ENCODE measurements at regions not wholly inside any gene's neighbourhood (a gene's known extent, or its start where the extent isn't known, plus 50 kb on each side); places are given as distances from the start of the nearest gene placed in this dataset.

- H3K4me3 Mint-ChIP-seq: no peak overlapping the region
- H3K27ac Mint-ChIP-seq: no peak overlapping the region
- H3K27me3 Mint-ChIP-seq: peaks cover 8% of the 10 kb centered on the region
- H3K9me3 Mint-ChIP-seq: no peaks in the 10 kb centered on the region
- no peaks in the 10 kb centered on the region for H3K36me3 Mint-ChIP-seq
- TF ChIP-seq, protein P1, sequence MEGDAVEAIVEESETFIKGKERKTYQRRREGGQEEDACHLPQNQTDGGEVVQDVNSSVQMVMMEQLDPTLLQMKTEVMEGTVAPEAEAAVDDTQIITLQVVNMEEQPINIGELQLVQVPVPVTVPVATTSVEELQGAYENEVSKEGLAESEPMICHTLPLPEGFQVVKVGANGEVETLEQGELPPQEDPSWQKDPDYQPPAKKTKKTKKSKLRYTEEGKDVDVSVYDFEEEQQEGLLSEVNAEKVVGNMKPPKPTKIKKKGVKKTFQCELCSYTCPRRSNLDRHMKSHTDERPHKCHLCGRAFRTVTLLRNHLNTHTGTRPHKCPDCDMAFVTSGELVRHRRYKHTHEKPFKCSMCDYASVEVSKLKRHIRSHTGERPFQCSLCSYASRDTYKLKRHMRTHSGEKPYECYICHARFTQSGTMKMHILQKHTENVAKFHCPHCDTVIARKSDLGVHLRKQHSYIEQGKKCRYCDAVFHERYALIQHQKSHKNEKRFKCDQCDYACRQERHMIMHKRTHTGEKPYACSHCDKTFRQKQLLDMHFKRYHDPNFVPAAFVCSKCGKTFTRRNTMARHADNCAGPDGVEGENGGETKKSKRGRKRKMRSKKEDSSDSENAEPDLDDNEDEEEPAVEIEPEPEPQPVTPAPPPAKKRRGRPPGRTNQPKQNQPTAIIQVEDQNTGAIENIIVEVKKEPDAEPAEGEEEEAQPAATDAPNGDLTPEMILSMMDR (conservative IDR thresholded peaks at IDR 0.05): no peak
- peaks cover 5% of the 10 kb centered on the region for H3K4me1 Mint-ChIP-seq (ENCODE audit: unreplicated experiment)
- no peak for DNase-seq (ENCODE audit: extremely low spot score, unreplicated experiment)
Measured at GRCh38 chr2:240238201-240238600, 97.7 kb upstream of the OTOS start.

DNA sequence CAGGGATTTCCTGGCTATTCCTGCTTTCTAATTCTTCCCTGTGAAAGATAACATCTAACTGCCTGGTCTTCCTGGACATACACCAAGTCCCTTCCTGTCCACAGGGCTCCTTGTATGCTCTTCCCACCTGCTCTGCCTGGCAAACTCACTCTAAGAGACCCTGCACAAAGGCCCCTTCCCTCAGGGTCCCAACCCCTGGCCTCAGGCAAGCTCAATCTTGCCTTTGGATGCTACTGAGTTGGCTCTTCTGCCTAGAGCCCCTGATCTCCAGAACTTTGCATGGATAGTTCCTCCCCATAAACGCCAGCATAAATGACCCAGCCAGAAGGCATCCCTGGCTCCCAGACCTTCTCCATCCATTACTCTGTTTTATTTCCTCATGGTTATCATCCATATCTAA, 98.3 kb upstream of the OTOS start:
- Mint-ChIP-seq H3K27me3 (peaks cover 8% of the 10 kb centered on the region), H3K27ac (no peak overlapping the region), H3K36me3 (no peaks in the 10 kb centered on the region), H3K4me3 (no peak overlapping the region), H3K4me1 (ENCODE audit: unreplicated experiment) (peaks cover 5% of the 10 kb centered on the region), H3K9me3 (no peaks in the 10 kb centered on the region)
- TF ChIP-seq, protein P1 (conservative IDR thresholded peaks at IDR 0.05): no peak
- peak; percentile 27 for DNase-seq (ENCODE audit: extremely low spot score, unreplicated experiment)

DNA sequence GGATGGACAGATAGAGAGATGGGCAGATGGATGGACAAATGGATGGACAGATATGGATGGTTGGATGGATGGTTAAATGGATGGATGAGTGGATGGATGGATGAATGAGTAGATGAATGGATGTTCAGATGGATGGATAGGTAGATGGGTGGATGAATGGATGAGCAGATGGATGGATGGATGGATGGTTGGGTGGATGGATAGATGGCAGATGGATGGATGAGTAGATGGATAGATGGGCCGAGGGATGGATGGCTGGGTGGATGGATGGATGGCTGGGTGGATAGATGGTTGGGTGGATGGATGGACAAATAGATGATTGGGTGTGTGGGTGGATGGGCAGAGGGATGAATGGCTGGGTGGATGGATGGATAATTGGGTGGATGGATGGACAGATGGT, 98.9 kb upstream of the OTOS start:
- Mint-ChIP-seq H3K27me3 (peaks cover 8% of the 10 kb centered on the region), H3K27ac (no peak overlapping the region), H3K9me3 (no peaks in the 10 kb centered on the region), H3K36me3 (no peaks in the 10 kb centered on the region), H3K4me1 (ENCODE audit: unreplicated experiment) (peaks cover 5% of the 10 kb centered on the region), H3K4me3 (no peak overlapping the region)
- DNase-seq (ENCODE audit: extremely low spot score, unreplicated experiment): peak; percentile 11
- TF ChIP-seq, protein P1 (conservative IDR thresholded peaks at IDR 0.05): no peak

DNA sequence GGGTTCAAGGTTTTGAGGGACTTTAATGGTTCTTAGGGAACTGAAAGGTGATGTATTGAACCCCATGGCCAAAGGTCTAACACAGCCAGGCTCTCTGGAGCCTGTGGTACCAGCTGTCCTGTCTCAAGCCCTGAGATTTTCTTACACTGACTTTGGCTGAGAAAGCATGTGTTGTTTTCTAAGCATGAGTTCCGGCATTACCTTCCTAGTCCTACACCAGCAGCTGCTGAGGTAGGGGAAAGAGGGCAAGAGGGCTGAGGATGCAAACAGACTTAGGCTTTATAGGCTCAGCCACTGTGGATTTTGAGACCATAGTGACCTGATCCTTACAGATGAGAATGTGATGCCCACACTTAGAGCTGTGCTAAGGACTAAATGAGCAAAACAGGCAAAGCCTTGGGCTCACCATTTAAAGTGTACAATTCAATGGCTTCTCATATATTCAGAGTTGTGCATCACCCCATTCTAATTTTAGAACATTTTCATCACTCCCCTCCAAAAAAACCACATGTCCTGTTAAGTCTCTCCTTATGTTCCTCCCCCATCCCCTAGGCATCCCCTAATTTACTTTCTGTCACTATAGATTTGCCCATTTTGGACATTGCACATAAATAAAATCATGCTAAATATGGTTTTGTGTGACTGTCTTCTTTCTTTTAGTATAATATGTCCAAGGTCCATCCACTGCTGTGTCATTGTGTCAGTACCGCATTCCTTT, 99.7 kb upstream of the OTOS start:
- H3K4me1 Mint-ChIP-seq (ENCODE audit: unreplicated experiment): peaks cover 6% of the 10 kb centered on the region
- no peak for DNase-seq (ENCODE audit: extremely low spot score, unreplicated experiment)
- H3K4me3 Mint-ChIP-seq: no peak overlapping the region
- TF ChIP-seq, protein P1 (conservative IDR thresholded peaks at IDR 0.05): no peak
- H3K36me3 Mint-ChIP-seq: no peaks in the 10 kb centered on the region
- no peak overlapping the region for H3K27ac Mint-ChIP-seq
- no peaks in the 10 kb centered on the region for H3K9me3 Mint-ChIP-seq
- peaks cover 8% of the 10 kb centered on the region for H3K27me3 Mint-ChIP-seq

GRCh38 chr2:240240781-240241180, 100.3 kb upstream of the OTOS start:
- Mint-ChIP-seq H3K4me1 (ENCODE audit: unreplicated experiment) (peaks cover 8% of the 10 kb centered on the region), H3K36me3 (no peaks in the 10 kb centered on the region), H3K27ac (no peak overlapping the region), H3K4me3 (no peak overlapping the region), H3K9me3 (no peaks in the 10 kb centered on the region), H3K27me3 (peaks cover 8% of the 10 kb centered on the region)
- TF ChIP-seq, protein P1 (conservative IDR thresholded peaks at IDR 0.05): no peak
- DNase-seq (ENCODE audit: extremely low spot score, unreplicated experiment): no peak

Data from type B pancreatic cell (in vitro differentiated cells).